ENCODE measurements at regions not wholly inside any gene's neighbourhood (a gene's known extent, or its start where the extent isn't known, plus 50 kb on each side); places are given as distances from the start of the nearest gene placed in this dataset.

DNA sequence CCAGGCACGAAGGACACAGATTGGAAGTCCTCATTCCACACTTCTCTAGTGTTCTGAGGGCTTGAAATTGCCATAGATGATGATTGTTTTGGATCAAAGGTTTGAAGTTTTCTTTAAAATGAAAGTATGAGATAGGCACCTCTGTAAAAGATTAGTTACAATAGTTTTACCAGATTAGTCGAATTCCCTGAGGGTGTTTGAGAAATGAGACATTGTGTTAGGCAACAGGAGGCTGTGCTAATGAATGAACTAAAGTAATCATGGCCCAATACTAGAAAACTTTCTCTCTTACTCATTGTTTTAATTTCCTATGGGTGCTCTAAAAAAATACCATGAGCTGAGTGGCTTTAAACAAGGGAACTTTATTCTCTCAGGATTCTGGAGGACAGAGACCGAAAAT lies 421.7 kb downstream of the RNF144A start:
- no peaks in the 10 kb centered on the region for H3F3A ChIP-seq (ENCODE audit: low read depth)
- H2AFZ ChIP-seq (ENCODE audit: low read length) = no peak overlapping the region
- no peak overlapping the region for H3K9ac ChIP-seq (ENCODE audit: low read depth, low read length, poor library complexity, severe bottlenecking)

GRCh38 chr2:7346336-7346735 lies 429.1 kb downstream of the RNF144A start:
- Histone ChIP-seq H3K4me2 (ENCODE audit: low read depth, low read length, poor library complexity, severe bottlenecking) (no peak overlapping the region), H4K20me1 (ENCODE audit: insufficient read depth, low read length, poor library complexity, severe bottlenecking) (no peaks in the 10 kb centered on the region), H3K9me2 (replicated peaks; ENCODE audit: low read depth, low read length) (no peaks in the 10 kb centered on the region), H3K9me3 (ENCODE audit: insufficient read depth, low read depth, low read length) (no peaks in the 10 kb centered on the region), H3K27me3 (ENCODE audit: insufficient read depth, low read length, poor library complexity, severe bottlenecking) (no peaks in the 10 kb centered on the region), H3K79me2 (ENCODE audit: insufficient read depth, low read length) (no peaks in the 10 kb centered on the region), H3F3A (ENCODE audit: low read depth) (no peaks in the 10 kb centered on the region), H3K4me3 (ENCODE audit: low read length, poor library complexity, severe bottlenecking) (no peak overlapping the region), H2AFZ (ENCODE audit: low read length) (no peak overlapping the region), H3K9ac (ENCODE audit: low read depth, low read length, poor library complexity, severe bottlenecking) (no peak overlapping the region), H3K36me3 (ENCODE audit: insufficient read depth, low read length) (no peaks in the 10 kb centered on the region), H3K4me1 (ENCODE audit: insufficient read depth, low read length, poor library complexity, severe bottlenecking) (no peaks in the 10 kb centered on the region)
- TF ChIP-seq EZH2phosphoT487 (IDR thresholded peaks at IDR 0.05; ENCODE audit: borderline replicate concordance) = no peak
- TF ChIP-seq, protein P1, sequence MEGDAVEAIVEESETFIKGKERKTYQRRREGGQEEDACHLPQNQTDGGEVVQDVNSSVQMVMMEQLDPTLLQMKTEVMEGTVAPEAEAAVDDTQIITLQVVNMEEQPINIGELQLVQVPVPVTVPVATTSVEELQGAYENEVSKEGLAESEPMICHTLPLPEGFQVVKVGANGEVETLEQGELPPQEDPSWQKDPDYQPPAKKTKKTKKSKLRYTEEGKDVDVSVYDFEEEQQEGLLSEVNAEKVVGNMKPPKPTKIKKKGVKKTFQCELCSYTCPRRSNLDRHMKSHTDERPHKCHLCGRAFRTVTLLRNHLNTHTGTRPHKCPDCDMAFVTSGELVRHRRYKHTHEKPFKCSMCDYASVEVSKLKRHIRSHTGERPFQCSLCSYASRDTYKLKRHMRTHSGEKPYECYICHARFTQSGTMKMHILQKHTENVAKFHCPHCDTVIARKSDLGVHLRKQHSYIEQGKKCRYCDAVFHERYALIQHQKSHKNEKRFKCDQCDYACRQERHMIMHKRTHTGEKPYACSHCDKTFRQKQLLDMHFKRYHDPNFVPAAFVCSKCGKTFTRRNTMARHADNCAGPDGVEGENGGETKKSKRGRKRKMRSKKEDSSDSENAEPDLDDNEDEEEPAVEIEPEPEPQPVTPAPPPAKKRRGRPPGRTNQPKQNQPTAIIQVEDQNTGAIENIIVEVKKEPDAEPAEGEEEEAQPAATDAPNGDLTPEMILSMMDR (conservative IDR thresholded peaks at IDR 0.05; ENCODE audit: low read length) = no peak

More for the DNA sequence above, 421.7 kb downstream of the RNF144A start:
- Histone ChIP-seq H3K9me3 (ENCODE audit: insufficient read depth, low read depth, low read length) (no peaks in the 10 kb centered on the region), H3K27me3 (ENCODE audit: insufficient read depth, low read length, poor library complexity, severe bottlenecking) (no peaks in the 10 kb centered on the region), H3K4me3 (ENCODE audit: low read length, poor library complexity, severe bottlenecking) (no peak overlapping the region), H3K9me2 (replicated peaks; ENCODE audit: low read depth, low read length) (no peaks in the 10 kb centered on the region), H3K4me1 (ENCODE audit: insufficient read depth, low read length, poor library complexity, severe bottlenecking) (no peaks in the 10 kb centered on the region), H3K79me2 (ENCODE audit: insufficient read depth, low read length) (no peaks in the 10 kb centered on the region), H3K4me2 (ENCODE audit: low read depth, low read length, poor library complexity, severe bottlenecking) (no peak overlapping the region), H3K36me3 (ENCODE audit: insufficient read depth, low read length) (no peaks in the 10 kb centered on the region), H4K20me1 (ENCODE audit: insufficient read depth, low read length, poor library complexity, severe bottlenecking) (no peaks in the 10 kb centered on the region)
- TF ChIP-seq, protein P1 (conservative IDR thresholded peaks at IDR 0.05; ENCODE audit: low read length) = no peak
- no peak for TF ChIP-seq EZH2phosphoT487 (IDR thresholded peaks at IDR 0.05; ENCODE audit: borderline replicate concordance)

- Histone ChIP-seq H3K36me3 (ENCODE audit: insufficient read depth, low read length) (no peaks in the 10 kb centered on the region), H3K9me2 (replicated peaks; ENCODE audit: low read depth, low read length) (no peaks in the 10 kb centered on the region), H3F3A (ENCODE audit: low read depth) (no peaks in the 10 kb centered on the region), H3K9ac (ENCODE audit: low read depth, low read length, poor library complexity, severe bottlenecking) (no peak overlapping the region), H3K9me3 (ENCODE audit: insufficient read depth, low read depth, low read length) (no peaks in the 10 kb centered on the region), H3K27me3 (ENCODE audit: insufficient read depth, low read length, poor library complexity, severe bottlenecking) (no peaks in the 10 kb centered on the region), H2AFZ (ENCODE audit: low read length) (no peak overlapping the region), H4K20me1 (ENCODE audit: insufficient read depth, low read length, poor library complexity, severe bottlenecking) (no peaks in the 10 kb centered on the region), H3K4me3 (ENCODE audit: low read length, poor library complexity, severe bottlenecking) (no peak overlapping the region), H3K4me1 (ENCODE audit: insufficient read depth, low read length, poor library complexity, severe bottlenecking) (no peaks in the 10 kb centered on the region), H3K79me2 (ENCODE audit: insufficient read depth, low read length) (no peaks in the 10 kb centered on the region), H3K4me2 (ENCODE audit: low read depth, low read length, poor library complexity, severe bottlenecking) (no peak overlapping the region)
- no peak for TF ChIP-seq EZH2phosphoT487 (IDR thresholded peaks at IDR 0.05; ENCODE audit: borderline replicate concordance)
- TF ChIP-seq, protein P1 (conservative IDR thresholded peaks at IDR 0.05; ENCODE audit: low read length) = no peak
Measured at GRCh38 chr2:7348761-7349160, 431.5 kb downstream of the RNF144A start.

All from Loucy (cell line).